Activated T-cell treated with anti-CD3 and anti-CD28 coated beads for 48 hours (primary cell): ENCODE measurements at regions not wholly inside any gene's neighbourhood (a gene's known extent, or its start where the extent isn't known, plus 50 kb on each side); places are given as distances from the start of the nearest gene placed in this dataset.

Experiments
- DNase-seq: peaks from one replicate; pipeline ENCODE4 v3.0.0-alpha.2; 2020; ENCODE audit warnings: low read depth

DNA sequence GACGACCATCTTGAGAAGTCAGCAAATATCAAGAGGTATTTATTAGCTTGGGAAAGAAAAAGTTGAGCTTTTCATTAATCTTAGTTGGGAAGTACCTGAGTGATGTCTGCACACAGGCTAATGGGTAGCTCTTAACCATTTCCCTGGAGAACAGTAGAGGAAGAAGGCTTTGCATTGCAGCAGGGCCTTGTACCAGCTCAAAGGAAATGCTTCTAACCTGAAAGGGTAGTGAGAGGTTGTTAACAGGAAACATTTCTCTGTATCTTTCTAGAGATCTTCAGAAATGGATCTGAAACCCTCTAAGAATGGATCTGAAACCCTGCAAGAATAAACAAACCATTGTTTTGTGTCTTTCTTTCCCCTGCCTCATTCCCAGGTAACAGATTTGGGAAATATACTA is 393.3 kb downstream of the PLK2 start:
- no peak for DNase-seq

GRCh38 chr5:58066076-58066475 is 393.8 kb downstream of the PLK2 start:
- DNase-seq, result no peak

DNA sequence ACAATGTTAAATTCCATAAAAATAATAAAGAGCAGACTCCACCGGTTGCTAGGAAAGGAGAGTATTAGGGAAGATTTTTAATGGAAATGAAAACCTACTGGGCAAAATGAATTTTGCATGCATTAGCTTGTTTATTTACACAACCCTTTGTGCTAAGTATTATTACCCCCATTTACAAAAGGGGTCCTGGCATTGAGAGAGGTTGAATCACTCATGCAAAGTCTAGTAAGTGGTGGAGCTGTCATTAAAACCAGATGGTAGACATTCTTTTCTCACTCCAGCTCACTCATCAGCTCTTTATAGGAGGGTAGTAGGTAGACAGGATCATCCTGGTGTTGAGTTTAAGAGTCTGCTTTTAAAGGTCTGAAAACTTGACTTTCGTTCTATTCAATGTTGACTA is 395.1 kb downstream of the PLK2 start:
- no peak for DNase-seq

- no peak for DNase-seq
These were observed 398.9 kb downstream of the PLK2 start for GRCh38 chr5:58060996-58061395.

DNA sequence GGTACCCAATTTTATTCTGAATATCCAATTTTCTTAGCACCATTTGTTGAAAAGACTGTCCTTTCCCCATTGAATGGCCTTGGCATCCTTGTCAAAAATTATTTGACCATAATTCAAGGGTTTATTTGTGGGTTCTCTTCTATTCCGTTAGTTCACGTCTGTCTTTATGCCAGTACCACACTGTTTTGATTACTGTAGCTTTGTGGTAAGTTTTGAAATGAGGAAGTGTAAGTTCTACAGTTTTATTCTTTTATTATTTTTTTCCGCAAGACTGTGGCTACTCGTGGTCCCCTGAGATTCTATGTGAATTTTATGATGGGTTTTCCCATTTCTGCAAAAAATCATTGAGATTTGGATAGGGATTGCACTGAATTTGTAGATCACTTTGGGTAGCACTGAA is 402.6 kb downstream of the PLK2 start:
- no peak for DNase-seq

GRCh38 chr5:58056546-58056945 is 403.3 kb downstream of the PLK2 start:
- no peak for DNase-seq

- no peak for DNase-seq
These were observed 405.9 kb downstream of the PLK2 start for GRCh38 chr5:58054018-58054417.

DNA sequence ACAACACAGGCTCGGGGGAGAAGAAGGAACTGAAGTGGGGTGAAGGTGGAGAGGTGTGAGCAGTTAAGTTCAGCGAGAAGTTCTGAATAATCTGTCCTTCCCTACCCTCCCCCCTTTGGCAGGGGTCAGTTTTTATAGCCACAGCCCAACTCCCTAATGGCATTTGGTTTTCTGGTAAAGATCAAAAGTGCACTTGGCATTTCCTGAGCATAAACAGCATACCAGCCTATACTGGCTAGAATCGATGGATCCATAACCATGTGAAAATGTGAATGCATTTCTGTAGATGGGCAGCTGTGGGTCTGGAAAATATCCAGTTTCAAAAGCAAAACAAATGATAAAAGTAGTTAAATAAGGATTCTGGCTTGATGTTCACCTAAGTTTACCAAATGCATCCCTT is 410.9 kb downstream of the PLK2 start:
- no peak for DNase-seq

DNA sequence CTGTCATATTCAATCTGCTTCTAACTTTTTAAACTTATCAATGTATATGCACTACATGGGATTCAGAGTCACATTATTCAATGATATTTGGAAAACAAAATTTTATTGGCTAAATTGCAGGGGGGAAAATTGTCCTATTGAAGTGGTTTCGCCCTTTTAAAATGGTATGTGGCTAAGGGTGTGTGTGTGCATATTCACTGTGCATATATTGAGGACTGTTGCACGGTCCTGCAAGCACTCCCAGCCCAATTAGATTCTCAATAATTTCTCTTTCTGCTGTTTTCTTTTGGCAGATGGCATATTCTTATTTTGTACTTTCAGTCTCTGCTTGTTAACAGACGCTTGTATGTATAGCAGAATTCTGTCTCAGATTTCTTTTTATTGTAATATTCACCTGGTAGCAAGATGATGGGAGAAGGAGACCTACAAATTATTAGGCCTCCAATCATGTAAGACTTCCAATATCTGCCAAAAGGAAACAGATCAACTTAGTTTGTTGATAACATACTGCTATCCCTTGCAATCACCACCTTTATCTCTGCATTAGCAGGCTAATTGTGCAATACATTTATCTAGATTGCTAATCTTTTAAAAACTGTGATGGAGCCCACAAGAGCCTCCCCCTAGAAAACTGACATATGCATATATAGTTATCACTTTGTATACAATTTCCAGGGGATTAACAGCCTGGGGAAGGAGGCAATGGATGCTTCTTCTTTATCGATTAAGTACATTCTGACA is 411.5 kb downstream of the PLK2 start:
- DNase-seq, result no peak

- no peak for DNase-seq
These were observed 413.5 kb downstream of the PLK2 start for GRCh38 chr5:58046371-58046770.

DNA sequence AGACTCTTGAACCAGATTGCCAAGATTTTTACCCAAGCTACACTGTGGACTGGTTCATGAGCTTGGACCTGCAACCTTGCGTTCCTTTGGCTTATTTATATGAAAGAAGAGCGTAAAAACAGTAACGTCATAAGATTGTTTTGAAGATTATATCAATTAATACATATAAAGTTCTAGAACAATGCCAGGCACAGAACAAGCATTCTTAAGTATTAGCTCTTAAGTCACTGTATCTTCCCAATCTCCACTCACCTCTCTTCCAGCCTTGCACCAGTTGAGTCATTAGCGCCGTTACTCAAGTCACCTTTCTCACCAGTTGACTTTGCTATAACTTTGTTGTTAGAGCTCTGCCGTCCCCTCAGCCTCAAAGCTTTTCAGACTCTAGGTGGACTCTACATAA is 415.7 kb downstream of the PLK2 start:
- no peak for DNase-seq

GRCh38 chr5:58043032-58043945 is 416.6 kb downstream of the PLK2 start:
- no peak for DNase-seq

GRCh38 chr5:58041884-58042283 is 418.0 kb downstream of the PLK2 start:
- no peak for DNase-seq

DNA sequence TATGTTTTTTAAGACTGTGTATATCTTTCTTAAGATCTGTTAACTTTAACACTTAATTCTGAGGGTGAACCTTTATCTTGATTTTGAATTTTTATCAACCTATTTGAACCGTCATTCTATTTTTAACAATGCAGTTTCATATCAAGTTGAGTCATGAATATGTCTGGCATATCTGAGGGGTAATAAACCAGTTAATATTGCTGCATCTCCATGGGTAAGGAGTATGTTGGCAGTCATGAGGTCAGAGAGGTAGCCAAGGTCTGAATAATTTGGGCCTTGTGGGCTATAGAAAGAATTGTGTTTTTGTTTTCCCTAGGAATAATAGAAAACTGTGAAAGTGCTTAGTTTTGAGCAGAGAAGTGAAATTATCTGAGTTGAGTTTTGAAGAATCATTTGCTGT is 419.0 kb downstream of the PLK2 start:
- DNase-seq, result no peak

GRCh38 chr5:58040044-58040443 is 419.8 kb downstream of the PLK2 start:
- no peak for DNase-seq

GRCh38 chr5:58037899-58038298 is 422.0 kb downstream of the PLK2 start:
- no peak for DNase-seq

DNA sequence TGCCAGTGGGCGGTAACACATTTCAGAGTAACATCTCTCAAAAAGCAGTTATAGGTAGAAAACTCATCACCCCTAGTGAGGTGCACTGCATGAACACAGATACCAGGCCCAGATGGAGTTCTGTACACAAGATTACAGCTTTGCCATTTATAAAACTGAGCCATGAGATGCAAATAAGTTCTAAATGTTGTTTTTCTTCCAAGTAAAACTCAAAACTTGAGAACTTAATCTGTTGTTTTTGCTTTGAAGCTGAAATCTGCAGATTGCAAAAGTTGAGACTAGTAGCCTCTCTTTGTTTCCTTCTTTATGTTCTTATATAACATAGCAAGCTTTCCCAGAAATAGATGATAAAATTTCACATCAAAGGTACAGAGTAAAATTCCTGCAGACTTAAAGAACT is 434.1 kb downstream of the PLK2 start:
- DNase-seq, result no peak

DNA sequence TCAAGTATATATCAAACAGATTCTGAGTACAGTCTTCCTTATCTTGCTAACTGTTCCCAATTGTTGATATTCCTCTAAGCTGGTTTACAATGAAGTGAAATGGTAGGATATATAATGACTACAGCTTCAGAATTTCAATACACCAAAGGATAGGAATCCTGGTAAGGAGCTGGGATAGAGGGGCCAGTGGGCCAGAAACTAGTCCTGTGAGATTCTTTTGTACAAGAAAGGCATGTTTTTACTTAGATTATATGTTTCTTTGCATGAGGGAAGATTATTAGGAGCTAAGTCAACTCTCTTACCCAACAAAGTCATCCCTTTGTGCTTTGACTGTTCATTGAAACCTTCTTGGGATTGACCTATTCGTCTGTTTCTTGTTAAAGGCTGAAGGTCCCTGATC is 435.7 kb downstream of the PLK2 start:
- no peak for DNase-seq

- DNase-seq, result no peak
These were observed 437.8 kb downstream of the PLK2 start for GRCh38 chr5:58022055-58022454.

DNA sequence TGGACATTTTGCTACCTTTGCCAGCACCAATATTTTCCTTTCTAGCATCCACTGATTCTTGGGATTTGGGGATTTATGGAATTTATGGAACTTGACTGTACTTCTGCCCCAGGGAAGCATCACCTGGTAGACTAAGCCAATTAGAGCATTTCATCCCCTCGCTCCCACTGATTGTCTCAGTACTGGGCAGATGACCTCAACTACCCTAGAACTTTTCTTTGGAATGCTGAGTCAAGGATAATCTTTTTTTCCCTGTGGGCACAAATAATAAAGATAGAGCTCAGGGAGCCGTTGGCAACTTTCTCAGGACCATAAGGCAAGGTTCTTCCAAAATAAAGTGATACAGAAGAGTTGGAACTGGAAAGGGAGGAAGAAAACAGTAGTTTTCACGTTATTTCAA is 438.4 kb downstream of the PLK2 start:
- DNase-seq, result no peak

DNA sequence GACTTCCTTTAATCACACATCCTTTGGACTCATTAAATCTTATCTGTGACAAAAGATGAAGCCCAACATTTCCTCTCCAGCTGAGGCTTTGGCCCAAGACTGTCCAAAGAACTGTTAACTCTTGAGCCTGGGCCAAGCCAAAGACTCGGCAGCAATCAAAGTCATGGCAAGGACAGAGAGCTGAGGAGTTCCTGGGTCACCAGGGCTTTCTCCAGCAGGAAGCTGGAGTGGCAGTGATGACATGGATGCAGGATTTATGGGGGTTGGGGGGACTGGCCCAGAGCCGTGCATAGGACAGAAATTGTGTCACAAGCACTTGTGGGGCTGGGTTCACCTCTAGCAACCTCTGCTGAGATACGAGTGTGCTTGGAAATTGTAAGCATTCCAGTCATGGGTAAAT is 440.3 kb downstream of the PLK2 start:
- DNase-seq, result no peak

GRCh38 chr5:58018016-58018415 is 441.9 kb downstream of the PLK2 start:
- DNase-seq, result no peak

- no peak for DNase-seq
These were observed 443.0 kb downstream of the PLK2 start for GRCh38 chr5:58016877-58017276.

GRCh38 chr5:58016358-58016757 is 443.5 kb downstream of the PLK2 start:
- no peak for DNase-seq
